Stimulated activated CD4-positive, alpha-beta T cell treated with anti-CD3 and anti-CD28 coated beads, Interleukin-15, amount 100 ng/mL, for 48 hours (primary cell): ENCODE measurements at regions not wholly inside any gene's neighbourhood (a gene's known extent, or its start where the extent isn't known, plus 50 kb on each side); places are given as distances from the start of the nearest gene placed in this dataset.

Source experiments
- DNase-seq, 2 donors: peaks; one replicate each; pipeline ENCODE4 v3.0.0-alpha.2; 2020; ENCODE audit warnings: low read depth in 2 of 2

- no peak for DNase-seq
These were observed 190.2 kb upstream of the MYL2 start for GRCh38 chr12:111110556-111110955.

- DNase-seq = no peak
These were observed 188.3 kb upstream of the MYL2 start for GRCh38 chr12:111108726-111109125.

GRCh38 chr12:111107392-111108178 lies 187.2 kb upstream of the MYL2 start:
- no peak for DNase-seq

GRCh38 chr12:111105294-111105693 lies 184.9 kb upstream of the MYL2 start:
- DNase-seq = no peak

DNA sequence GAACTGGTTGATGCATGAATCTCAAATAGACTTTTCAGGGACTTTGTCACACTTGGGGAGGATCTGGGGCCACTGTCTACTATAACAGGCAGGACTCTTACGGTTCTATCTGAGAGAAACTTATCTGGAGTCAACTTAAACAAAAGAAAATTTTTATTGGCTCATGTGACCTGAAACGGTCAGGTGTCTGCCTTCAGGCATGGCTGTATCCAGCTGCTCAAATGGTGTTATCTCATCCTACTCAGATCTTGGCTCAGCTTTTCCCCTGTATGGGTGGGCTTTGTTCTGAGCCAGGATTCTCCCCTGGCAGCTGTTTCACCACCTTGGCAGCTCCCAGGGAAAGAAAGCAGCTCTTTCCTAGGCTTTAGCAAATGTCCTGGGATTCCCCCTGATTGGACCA lies 183.2 kb upstream of the MYL2 start:
- no peak for DNase-seq

DNA sequence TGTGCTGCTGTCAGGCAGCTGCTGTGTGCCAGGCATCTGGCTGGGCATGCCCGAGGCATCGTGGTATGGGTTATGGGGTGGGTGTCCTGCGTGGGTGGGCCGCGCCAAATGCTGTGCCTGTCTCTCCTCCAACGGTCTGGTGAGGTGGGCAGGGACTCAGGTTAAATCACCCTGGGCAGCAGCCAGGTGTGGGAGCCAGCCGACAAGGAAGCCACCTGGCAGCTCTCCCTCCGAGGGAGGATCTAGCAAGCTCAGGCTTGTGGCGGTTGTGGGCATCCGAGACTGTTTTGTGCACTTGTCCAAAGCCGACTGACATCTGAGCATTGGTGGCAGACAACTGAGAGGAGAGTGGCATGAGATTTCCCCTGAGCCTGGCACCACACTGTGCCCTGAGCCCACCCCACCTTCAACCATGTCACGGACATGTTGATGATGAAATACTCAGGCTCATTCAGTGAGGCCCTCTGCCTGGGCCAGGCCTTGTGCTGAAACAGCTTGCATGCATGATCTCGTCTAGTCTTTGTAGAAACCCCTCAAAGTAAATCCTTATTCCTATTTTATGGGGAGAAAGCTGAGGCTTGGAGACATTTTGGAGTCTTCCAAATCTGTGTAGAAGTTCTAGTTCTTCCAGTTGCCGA lies 181.8 kb upstream of the MYL2 start:
- DNase-seq = no peak

DNA sequence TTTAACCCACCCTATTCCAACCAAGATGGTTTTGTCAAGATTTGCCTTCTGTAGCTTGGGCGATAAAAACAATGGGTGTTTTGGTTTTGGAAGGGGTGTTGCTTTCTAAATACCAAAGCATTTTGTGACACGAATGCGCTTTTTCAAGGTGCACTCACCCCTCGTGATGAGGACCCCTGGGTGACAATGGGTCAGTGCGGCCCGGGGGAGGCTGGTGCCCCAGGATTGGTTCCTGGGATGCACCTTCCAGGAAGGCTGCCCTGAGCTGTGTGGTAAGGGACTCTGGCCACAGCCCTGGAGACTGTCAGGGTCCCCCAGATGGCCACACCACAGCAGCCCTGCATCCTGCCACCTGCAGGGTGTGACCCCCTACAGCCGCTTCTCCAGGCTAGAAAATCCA lies 180.6 kb upstream of the MYL2 start:
- DNase-seq = no peak

GRCh38 chr12:111100554-111100953 lies 180.2 kb upstream of the MYL2 start:
- no peak for DNase-seq

GRCh38 chr12:111100003-111100402 lies 179.6 kb upstream of the MYL2 start:
- no peak for DNase-seq

DNA sequence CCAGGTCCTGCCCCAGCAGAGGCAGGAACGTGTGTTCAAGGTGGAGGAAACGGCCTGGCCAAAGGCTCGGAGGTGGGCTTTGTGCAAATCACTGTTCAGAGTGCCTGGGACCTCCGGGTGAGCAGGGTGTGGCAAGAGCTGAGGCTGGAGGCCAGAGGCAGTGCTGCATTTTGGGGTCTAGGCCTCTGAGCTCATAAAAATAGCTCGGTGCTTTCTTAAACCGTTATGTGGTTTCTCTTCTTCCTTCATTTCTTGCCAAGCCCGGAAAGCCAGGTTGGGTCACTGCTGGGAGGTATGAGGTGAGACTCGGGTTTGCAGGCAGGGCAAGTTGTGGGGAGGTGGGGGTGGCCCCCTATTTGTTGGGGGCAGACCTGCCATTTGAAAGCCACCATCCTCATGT lies 178.8 kb upstream of the MYL2 start:
- DNase-seq = no peak

- no peak for DNase-seq
These were observed 174.0 kb upstream of the MYL2 start for GRCh38 chr12:111094157-111095010.

- DNase-seq = no peak
These were observed 173.2 kb upstream of the MYL2 start for GRCh38 chr12:111093428-111094142.

GRCh38 chr12:111091051-111091450 lies 170.7 kb upstream of the MYL2 start:
- no peak for DNase-seq

- DNase-seq = no peak
These were observed 169.2 kb upstream of the MYL2 start for GRCh38 chr12:111089616-111090015.

- DNase-seq = no peak
These were observed 168.0 kb upstream of the MYL2 start for GRCh38 chr12:111088409-111088808.

- no peak for DNase-seq
These were observed 166.7 kb upstream of the MYL2 start for GRCh38 chr12:111086947-111087700.

DNA sequence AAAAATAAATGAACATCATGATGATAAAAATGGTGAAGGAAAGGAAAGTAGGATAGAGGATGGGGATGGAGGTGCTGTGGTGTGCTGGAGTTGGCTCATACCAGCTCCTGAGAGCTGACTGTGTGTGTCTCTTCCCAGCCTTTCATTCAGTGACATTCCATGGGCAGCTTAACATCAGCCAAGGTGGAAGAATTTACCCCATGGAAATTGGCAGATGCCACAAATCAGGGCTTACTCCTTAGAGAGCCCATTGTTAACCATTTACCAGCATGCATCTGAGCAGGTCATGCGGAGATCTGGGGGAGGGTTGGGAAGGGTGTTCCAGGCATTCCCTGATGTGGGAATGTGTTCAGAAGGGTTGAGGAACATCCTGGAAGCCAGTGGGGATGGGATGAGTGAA lies 164.7 kb upstream of the MYL2 start:
- DNase-seq = no peak

DNA sequence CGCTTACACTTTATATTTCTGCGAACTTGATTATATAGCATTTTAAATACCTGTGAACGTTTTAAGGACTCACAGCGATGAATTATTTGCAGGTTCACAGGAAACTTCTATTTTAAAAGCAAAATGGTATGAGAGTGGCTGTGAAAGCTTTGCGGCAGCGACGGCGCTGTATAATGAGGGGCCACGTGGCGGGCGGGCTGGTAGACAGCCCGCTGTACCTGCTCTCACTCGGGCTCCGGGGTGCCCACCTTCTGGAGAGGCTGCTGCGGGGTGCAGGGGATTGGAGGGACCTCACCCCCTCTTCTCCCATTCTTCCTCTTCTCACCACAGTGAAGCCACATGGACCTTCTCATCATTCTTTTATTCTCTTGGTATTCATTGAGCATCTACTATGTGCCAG lies 164.2 kb upstream of the MYL2 start:
- DNase-seq = no peak

GRCh38 chr12:111084158-111084557 lies 163.8 kb upstream of the MYL2 start:
- DNase-seq = no peak

DNA sequence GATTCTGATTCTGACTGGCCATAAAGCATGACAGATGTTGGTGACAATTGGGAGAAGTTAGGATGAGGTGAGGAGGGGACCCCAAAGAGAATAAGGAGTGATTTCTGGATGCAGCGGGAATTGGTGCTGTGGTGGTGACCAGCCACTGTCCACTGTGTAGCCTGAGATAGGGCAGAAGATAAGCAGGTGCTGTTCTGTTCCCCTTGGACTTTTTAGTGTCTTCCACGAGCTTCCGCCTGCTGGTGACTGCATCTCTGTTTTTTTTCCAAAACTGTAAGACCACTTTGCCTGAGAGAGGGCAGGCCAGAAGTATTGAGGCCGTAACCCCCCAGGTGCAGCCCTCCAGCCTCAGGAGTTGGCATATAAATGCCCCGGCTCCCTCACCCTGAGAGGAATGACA lies 161.2 kb upstream of the MYL2 start:
- DNase-seq = no peak

- no peak for DNase-seq
These were observed 158.4 kb upstream of the MYL2 start for GRCh38 chr12:111078731-111079130.
